ENCODE measurements at regions not wholly inside any gene's neighbourhood (a gene's known extent, or its start where the extent isn't known, plus 50 kb on each side); places are given as distances from the start of the nearest gene placed in this dataset.

GRCh38 chr1:232388363-232388762 is 241.6 kb downstream of the SIPA1L2 start:
- no peak for TF ChIP-seq POLR2AphosphoS5 (IDR thresholded peaks at IDR 0.05; ENCODE audit: insufficient read depth in 1 of 2, low read depth in 1 of 2)
- TF ChIP-seq CTCF (IDR thresholded peaks at IDR 0.05), result no peak
- TF ChIP-seq POLR2A (IDR thresholded peaks at IDR 0.05), result no peak

Measured in vagina (tissue), 2 donors.